Hepatocyte (in vitro differentiated cells): ENCODE measurements at regions not wholly inside any gene's neighbourhood (a gene's known extent, or its start where the extent isn't known, plus 50 kb on each side); places are given as distances from the start of the nearest gene placed in this dataset.

ENCODE experiments used
- DNase-seq: peaks from one replicate; pipeline ENCODE4 v3.0.0-alpha.2; 2016; ENCODE audit warnings: low spot score
- H2AFZ ChIP-seq: fragments of 200-600 bp; sonication (generic); 2 replicates; pipeline ENCODE4 v1.6.0; 2016; ENCODE audit warnings: antibody characterized with exemption, mild to moderate bottlenecking
- H3K27ac ChIP-seq: fragments of 200-600 bp; sonication (generic); 2 replicates; pipeline ENCODE4 v1.5.1; 2016; ENCODE audit warnings: mild to moderate bottlenecking
- H3K27me3 ChIP-seq: fragments of 200-600 bp; sonication (generic); 2 replicates; pipeline ENCODE4 v1.6.1; 2016
- H3K36me3 ChIP-seq: fragments of 200-600 bp; sonication (generic); replicated peaks from 2 replicates; pipeline ENCODE4 v1.5.1; 2016; ENCODE audit warnings: low read depth; ENCODE audit not compliant: insufficient read depth
- H3K4me1 ChIP-seq: fragments of 200-600 bp; sonication (generic); 2 replicates; pipeline ENCODE4 v1.5.1; 2016; ENCODE audit warnings: mild to moderate bottlenecking, moderate library complexity; ENCODE audit not compliant: insufficient read depth
- H3K4me2 ChIP-seq: fragments of 200-600 bp; sonication (generic); 2 replicates; pipeline ENCODE4 v1.6.0; 2016
- H3K4me3 ChIP-seq: fragments of 200-600 bp; sonication (generic); 2 replicates; pipeline ENCODE4 v1.5.1; 2016; ENCODE audit warnings: mild to moderate bottlenecking
- H3K79me2 ChIP-seq: fragments of 200-600 bp; sonication (generic); 2 replicates; pipeline ENCODE4 v1.6.0; 2017; ENCODE audit warnings: mild to moderate bottlenecking
- H3K9me2 ChIP-seq: fragments of 200-600 bp; sonication (generic); replicated peaks from 2 replicates; pipeline ENCODE4 v1.6.0; 2017; ENCODE audit warnings: mild to moderate bottlenecking; ENCODE audit not compliant: insufficient read depth
- H3K9me3 ChIP-seq: fragments of 200-600 bp; sonication (generic); 2 replicates; pipeline ENCODE4 v1.5.1; 2016; ENCODE audit warnings: low read depth, mild to moderate bottlenecking
- H4K20me1 ChIP-seq: fragments of 200-600 bp; sonication (generic); 2 replicates; pipeline ENCODE4 v1.6.0; 2016; ENCODE audit warnings: mild to moderate bottlenecking; ENCODE audit not compliant: insufficient read depth, poor library complexity, severe bottlenecking
- CTCF ChIP-seq: fragments of 200-600 bp; sonication (generic); IDR thresholded peaks from 2 replicates; pipeline ENCODE4 v1.5.1; 2016; ENCODE audit warnings: antibody characterized with exemption, mild to moderate bottlenecking; ENCODE audit not compliant: poor library complexity
- EZH2 ChIP-seq: fragments of 200-600 bp; sonication (generic); IDR thresholded peaks from 2 replicates; pipeline ENCODE4 v1.6.1; 2016; ENCODE audit warnings: antibody characterized with exemption, mild to moderate bottlenecking, borderline replicate concordance
- EZH2phosphoT487 ChIP-seq: fragments of 200-600 bp; sonication (generic); IDR thresholded peaks from one replicate; pipeline ENCODE4 v1.6.1; 2018; ENCODE audit warnings: antibody characterized with exemption, mild to moderate bottlenecking, low read depth, moderate library complexity; ENCODE audit not compliant: unreplicated experiment, severe bottlenecking
- WGBS: methylation state at CpG from one replicate; pipeline ENCODE4 v1.1.6; 2016; ENCODE audit warnings: low lambda C conversion rate; ENCODE audit errors: missing lambda C conversion rate; 5-methylcytosine and 5-hydroxymethylcytosine counted together

DNA sequence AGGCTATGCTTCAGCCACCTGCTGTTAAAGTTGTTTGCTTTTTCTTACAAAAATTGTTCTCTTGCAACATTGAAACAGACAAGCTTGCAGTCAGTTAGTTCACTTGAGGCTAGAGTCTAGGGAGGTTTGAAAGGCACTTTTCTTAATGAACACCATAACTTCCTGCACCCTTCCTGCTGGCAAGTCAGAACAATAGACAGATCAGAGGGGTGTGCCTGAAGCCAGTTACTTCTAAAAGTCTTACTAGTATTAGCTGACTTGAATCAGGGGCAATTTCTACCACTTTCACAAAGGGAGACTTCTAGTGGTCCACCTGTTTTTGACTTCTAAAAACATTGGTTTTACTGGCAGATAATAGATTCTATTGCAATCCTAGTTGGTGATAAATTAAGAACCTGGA lies 367.4 kb upstream of the CDH20 start:
- TF ChIP-seq EZH2phosphoT487 (no peak), CTCF (no peak)
- Histone ChIP-seq H2AFZ (no peak overlapping the region), H3K9me2 (no peaks in the 10 kb centered on the region), H4K20me1 (no peaks in the 10 kb centered on the region), H3K4me2 (no peak overlapping the region), H3K4me3 (no peak overlapping the region), H3K27me3 (no peaks in the 10 kb centered on the region), H3K79me2 (no peaks in the 10 kb centered on the region), H3K27ac (no peak overlapping the region), H3K4me1 (no peaks in the 10 kb centered on the region), H3K36me3 (no peaks in the 10 kb centered on the region), H3K9me3 (no peaks in the 10 kb centered on the region)
- DNase-seq, result no peak

DNA sequence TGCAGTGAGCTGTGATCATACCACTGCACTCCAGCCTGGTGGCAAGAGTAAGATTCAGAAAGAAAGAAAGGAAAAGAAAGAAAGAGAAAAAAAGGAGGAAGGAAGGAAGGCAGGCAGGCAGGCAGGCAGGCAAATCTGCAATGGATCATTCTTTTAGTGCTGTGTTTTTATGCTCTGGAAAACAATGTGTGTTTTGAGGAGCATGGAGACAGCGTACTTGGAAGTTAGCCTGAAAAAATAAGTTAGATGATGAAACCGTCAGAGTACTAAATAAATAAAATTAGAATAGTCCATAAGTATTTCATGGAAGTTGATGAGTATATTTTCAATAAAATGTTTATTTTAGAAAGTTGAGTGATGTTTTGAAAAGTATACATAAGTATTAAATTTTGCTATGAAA lies 366.4 kb upstream of the CDH20 start:
- H3K4me1 ChIP-seq, result no peaks in the 10 kb centered on the region
- no peaks in the 10 kb centered on the region for H3K79me2 ChIP-seq
- TF ChIP-seq CTCF (no peak), EZH2 (no peak)
- H4K20me1 ChIP-seq, result no peaks in the 10 kb centered on the region
- H3K27ac ChIP-seq, result no peak overlapping the region
- H3K9me2 ChIP-seq, result no peaks in the 10 kb centered on the region
- H3K27me3 ChIP-seq, result no peaks in the 10 kb centered on the region
- 95% methylated on average over 2 of the region's 2 CpGs for WGBS
- H3K4me3 ChIP-seq, result no peak overlapping the region
- no peaks in the 10 kb centered on the region for H3K9me3 ChIP-seq
- H3K36me3 ChIP-seq, result no peaks in the 10 kb centered on the region
- H3K4me2 ChIP-seq, result no peak overlapping the region
- no peak for DNase-seq
- H2AFZ ChIP-seq, result no peak overlapping the region

DNA sequence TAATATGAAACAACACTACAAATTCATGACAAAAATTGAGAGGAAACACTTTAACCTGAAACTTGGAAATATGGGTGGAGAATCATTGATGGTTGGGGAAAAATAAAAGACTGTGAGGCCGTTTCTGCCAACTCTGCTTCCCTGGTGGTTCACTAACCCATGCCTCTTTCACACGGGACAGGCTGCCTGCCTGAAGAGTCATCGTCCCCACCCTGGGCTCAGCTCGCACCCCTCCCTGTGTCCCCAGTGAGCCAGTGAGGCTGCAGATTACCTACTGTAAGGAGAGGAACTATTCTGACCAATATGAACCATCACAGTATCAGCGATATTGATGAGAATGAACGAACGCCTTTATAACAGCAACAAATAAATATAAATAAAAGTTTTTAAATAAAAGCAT lies 357.8 kb upstream of the CDH20 start:
- H2AFZ ChIP-seq, result no peak overlapping the region
- TF ChIP-seq EZH2phosphoT487 (no peak), EZH2 (no peak), CTCF (no peak)
- H3K36me3 ChIP-seq, result no peaks in the 10 kb centered on the region
- H3K9me3 ChIP-seq, result no peaks in the 10 kb centered on the region
- H3K4me2 ChIP-seq, result no peak overlapping the region
- H4K20me1 ChIP-seq, result no peaks in the 10 kb centered on the region
- WGBS, result 87% methylated on average over 7 of the region's 7 CpGs
- H3K4me1 ChIP-seq, result no peaks in the 10 kb centered on the region
- H3K4me3 ChIP-seq, result no peak overlapping the region
- no peaks in the 10 kb centered on the region for H3K9me2 ChIP-seq
- no peaks in the 10 kb centered on the region for H3K79me2 ChIP-seq
- no peak overlapping the region for H3K27ac ChIP-seq
- DNase-seq, result no peak
- no peaks in the 10 kb centered on the region for H3K27me3 ChIP-seq

DNA sequence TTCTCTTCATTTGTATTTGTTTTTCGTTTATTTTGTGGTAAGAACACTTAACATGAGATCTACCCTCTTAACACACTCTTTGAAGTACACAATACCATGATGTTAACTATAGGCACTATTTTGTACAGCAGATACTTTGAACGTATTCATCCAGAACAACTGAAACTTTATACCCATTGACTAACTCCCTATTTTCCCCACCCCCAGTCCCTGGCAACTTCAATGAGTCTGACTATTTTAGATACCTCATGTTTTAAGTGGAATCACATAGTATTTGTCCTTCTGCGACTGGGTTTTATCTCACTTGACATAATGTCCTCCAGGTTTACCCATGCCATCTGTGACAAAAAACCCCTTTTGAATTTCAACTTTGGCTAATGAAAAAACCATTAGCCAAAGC lies 356.3 kb upstream of the CDH20 start:
- Histone ChIP-seq H3K27me3 (no peaks in the 10 kb centered on the region), H3K36me3 (no peaks in the 10 kb centered on the region), H2AFZ (no peak overlapping the region), H3K79me2 (no peaks in the 10 kb centered on the region), H3K9me3 (no peaks in the 10 kb centered on the region), H3K4me2 (no peak overlapping the region), H3K27ac (no peak overlapping the region), H4K20me1 (no peaks in the 10 kb centered on the region), H3K4me3 (no peak overlapping the region), H3K4me1 (no peaks in the 10 kb centered on the region), H3K9me2 (no peaks in the 10 kb centered on the region)
- no peak for DNase-seq
- TF ChIP-seq EZH2phosphoT487, result no peak
- no peak for TF ChIP-seq CTCF
- TF ChIP-seq EZH2, result no peak
- WGBS, result 77% methylated on average over 3 of the region's 3 CpGs
